B cell (primary cell): ENCODE measurements at regions not wholly inside any gene's neighbourhood (a gene's known extent, or its start where the extent isn't known, plus 50 kb on each side); places are given as distances from the start of the nearest gene placed in this dataset.

Experiments used
- ATAC-seq: fragments of 200-7000 bp; cut with Tn5 transposase; one replicate; pipeline ENCODE4 v1.10.0; 2021; ENCODE audit warnings: low read depth, mild to moderate bottlenecking, moderate number of reproducible peaks, moderate library complexity
- CTCF ChIA-PET: fragments of 350-600 bp; sonication (Branson Sonifier 250); formaldehyde crosslinking; loops from one replicate; lab custom pipeline; 2021; ENCODE audit warnings: antibody characterized with exemption, inconsistent platforms; lab: Charles Lee
- POLR2A ChIA-PET: fragments of 350-600 bp; sonication (Branson Sonifier 250); formaldehyde crosslinking; loops from one replicate; lab custom pipeline; 2021; ENCODE audit warnings: antibody characterized with exemption; lab: Charles Lee
- DNase-seq: peaks from one replicate; pipeline ENCODE4 v3.0.0; 2013
- H2AFZ ChIP-seq: 2 replicates; pipeline ENCODE4 v1.6.1; 2012; ENCODE audit warnings: mild to moderate bottlenecking, low read depth, low read length; ENCODE audit not compliant: insufficient read depth, poor library complexity, severe bottlenecking
- H3K27ac ChIP-seq, 2 donors: 1 replicate in 1 of 2; 2 replicates in 1 of 2; pipeline ENCODE4 v1.5.1; 2012 to 2013; ENCODE audit warnings: low read length in 2 of 2, mild to moderate bottlenecking in 2 of 2, moderate library complexity in 1 of 2
- H3K27me3 ChIP-seq, 4 experiments: fragments of 200-600 bp in 1 of 4; sonication (generic) in 1 of 4; replicated peaks in 1 of 4; 1 replicate in 2 of 4; 2 replicates in 2 of 4; pipeline versions ENCODE4 v1.6.1 to v1.7.0; 2013 to 2016; ENCODE audit warnings: low read length in 3 of 4, mild to moderate bottlenecking in 2 of 4, mixed read lengths in 1 of 4, moderate library complexity in 1 of 4; ENCODE audit not compliant: insufficient read depth in 4 of 4, control insufficient read depth in 3 of 4; ENCODE audit errors: control extremely low read depth in 1 of 4
- H3K36me3 ChIP-seq, 2 experiments: replicated peaks in 1 of 2; 1 replicate in 1 of 2; 2 replicates in 1 of 2; pipeline versions ENCODE4 v1.6.1 to v1.7.1; 2013; ENCODE audit warnings: low read length in 1 of 2; ENCODE audit not compliant: insufficient read depth in 2 of 2, control insufficient read depth in 1 of 2; ENCODE audit errors: control extremely low read depth in 1 of 2, extremely low read depth in 1 of 2
- H3K4me1 ChIP-seq, 2 donors: fragments of 200-600 bp in 1 of 2; sonication (generic) in 1 of 2; 1 replicate in 1 of 2; 2 replicates in 1 of 2; pipeline versions ENCODE4 v1.5.1 to v1.6.1; 2013 to 2017; ENCODE audit warnings: low read length in 2 of 2; ENCODE audit not compliant: control insufficient read depth in 2 of 2, insufficient read depth in 2 of 2
- H3K4me2 ChIP-seq: replicated peaks from 2 replicates; pipeline ENCODE3; 2012; ENCODE audit warnings: mild to moderate bottlenecking, low read depth, low read length; ENCODE audit not compliant: poor library complexity, severe bottlenecking
- H3K4me3 ChIP-seq, 5 experiments: fragments of 200-600 bp in 1 of 5; sonication (generic) in 1 of 5; 1 replicate in 3 of 5; 2 replicates in 2 of 5; pipeline versions ENCODE4 v1.5.1 to v1.7.0; 2011 to 2016; ENCODE audit warnings: low read length in 4 of 5, mild to moderate bottlenecking in 4 of 5, low read depth in 2 of 5, control low read depth in 1 of 5, moderate library complexity in 1 of 5; ENCODE audit not compliant: insufficient read depth in 1 of 5; ENCODE audit errors: control extremely low read depth in 1 of 5, extremely low read depth in 1 of 5
- H3K79me2 ChIP-seq: fragments of 200-600 bp; sonication (generic); one replicate; pipeline ENCODE4 v1.6.0; 2016; ENCODE audit warnings: low read length; ENCODE audit not compliant: control insufficient read depth, insufficient read depth
- H3K9ac ChIP-seq: fragments of 200-600 bp; sonication (generic); 2 replicates; pipeline ENCODE4 v1.6.1; 2017; ENCODE audit warnings: mild to moderate bottlenecking, low read length, moderate library complexity
- H3K9me3 ChIP-seq, 3 donors: one replicate each; pipeline versions ENCODE4 v1.6.1 to v1.7.1; 2013; ENCODE audit warnings: low read length in 2 of 3; ENCODE audit not compliant: control insufficient read depth in 2 of 3, insufficient read depth in 1 of 3; ENCODE audit errors: control extremely low read depth in 1 of 3
- H4K20me1 ChIP-seq: 2 replicates; pipeline ENCODE4 v1.6.0; 2012; ENCODE audit warnings: mild to moderate bottlenecking, low read length; ENCODE audit not compliant: insufficient read depth, control insufficient read depth, poor library complexity, severe bottlenecking
- H3K27ac Mint-ChIP-seq: one replicate; pipeline ENCODE4 v1.8.0; 2021; ENCODE audit warnings: mixed read lengths
- H3K27me3 Mint-ChIP-seq: one replicate; pipeline ENCODE4 v1.8.0; 2021; ENCODE audit warnings: mixed read lengths
- H3K4me1 Mint-ChIP-seq: one replicate; pipeline ENCODE4 v1.8.0; 2021; ENCODE audit warnings: mixed read lengths
- H3K4me3 Mint-ChIP-seq: one replicate; pipeline ENCODE4 v1.8.0; 2021; ENCODE audit warnings: mixed read lengths
- H3K9me3 Mint-ChIP-seq: one replicate; pipeline ENCODE4 v1.8.0; 2022; ENCODE audit warnings: mixed read lengths; ENCODE audit not compliant: insufficient read depth
- EZH2 ChIP-seq: IDR thresholded peaks from 2 replicates; pipeline ENCODE4 v1.6.1; 2012; ENCODE audit warnings: borderline replicate concordance, low read depth, mild to moderate bottlenecking, moderate library complexity, low read length; ENCODE audit not compliant: insufficient read depth, poor library complexity, severe bottlenecking
- WGBS: methylation state at CpG from one replicate; pipeline ENCODE4 v1.1.5; 2013; ENCODE audit warnings: missing lambda C conversion rate; ENCODE audit not compliant: insufficient coverage; 5-methylcytosine and 5-hydroxymethylcytosine counted together
- intact Hi-C: fragments of 100-400 bp; cut with micrococcal nuclease; formaldehyde crosslinking; loops from one replicate; pipeline ENCODE4 v1.10.0; 2022
- TF ChIP-seq, protein P1 (sequence below): fragments of 200-600 bp; IDR thresholded peaks from one replicate; pipeline ENCODE4 v1.8.0; 2022; ENCODE audit warnings: antibody characterized with exemption, mild to moderate bottlenecking

DNA sequence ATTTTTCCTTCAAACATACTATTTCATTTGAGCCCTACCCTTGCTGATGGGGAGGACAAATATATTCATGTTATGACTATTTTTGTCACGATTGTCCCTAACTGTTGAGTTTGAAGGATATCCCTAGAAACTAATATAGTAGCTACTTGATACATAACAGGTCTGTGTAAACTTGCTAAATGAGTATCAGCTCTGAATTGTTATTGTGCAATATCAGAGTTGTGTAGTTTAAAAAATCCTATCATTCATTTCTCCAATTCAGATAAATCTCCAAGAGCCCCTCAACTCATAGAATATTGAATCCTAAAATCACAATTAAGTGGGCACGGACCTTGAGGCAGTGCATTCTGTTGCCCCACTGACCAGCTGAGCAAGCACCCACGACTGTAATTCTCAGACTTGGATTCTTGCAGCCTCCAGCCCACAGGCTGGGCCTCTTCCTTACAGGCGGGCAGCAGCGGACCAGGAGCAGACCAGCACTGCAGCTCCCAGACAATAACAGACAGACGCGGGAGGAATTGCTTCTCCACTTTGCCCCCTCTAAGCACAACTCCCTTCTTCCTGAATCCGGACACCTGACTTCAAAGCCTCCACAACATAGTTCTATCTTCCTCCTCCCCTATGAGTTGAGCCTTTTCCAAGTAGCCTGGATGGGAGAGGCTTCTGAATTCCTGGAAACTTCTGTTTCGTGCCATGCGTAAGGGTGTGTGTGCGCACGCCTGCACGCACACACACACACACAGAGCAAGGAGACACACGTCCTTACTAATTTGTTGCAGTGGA, 337.6 kb upstream of the ARGLU1 start:
- Histone ChIP-seq H3K9ac (no peak overlapping the region), H2AFZ (no peak overlapping the region), H3K4me3 (no peak overlapping the region), H3K4me2 (no peak overlapping the region), H3K79me2 (no peaks in the 10 kb centered on the region), H3K4me1 (no peaks in the 10 kb centered on the region), H3K9me3 (peaks cover 0 to 3% (median 0%) of the 10 kb centered on the region in 3 donors), H3K36me3 (no peaks in the 10 kb centered on the region), H3K27me3 (no peaks in the 10 kb centered on the region), H4K20me1 (no peaks in the 10 kb centered on the region), H3K27ac (no peak overlapping the region)
- CTCF ChIA-PET, result no interaction called here
- ATAC-seq (no peak), DNase-seq (no peak)
- Mint-ChIP-seq H3K4me3 (no peak overlapping the region), H3K9me3 (no peaks in the 10 kb centered on the region), H3K27ac (no peak overlapping the region), H3K27me3 (peaks cover 10% of the 10 kb centered on the region), H3K4me1 (no peaks in the 10 kb centered on the region)
- no peak for TF ChIP-seq EZH2
- TF ChIP-seq, protein P1, sequence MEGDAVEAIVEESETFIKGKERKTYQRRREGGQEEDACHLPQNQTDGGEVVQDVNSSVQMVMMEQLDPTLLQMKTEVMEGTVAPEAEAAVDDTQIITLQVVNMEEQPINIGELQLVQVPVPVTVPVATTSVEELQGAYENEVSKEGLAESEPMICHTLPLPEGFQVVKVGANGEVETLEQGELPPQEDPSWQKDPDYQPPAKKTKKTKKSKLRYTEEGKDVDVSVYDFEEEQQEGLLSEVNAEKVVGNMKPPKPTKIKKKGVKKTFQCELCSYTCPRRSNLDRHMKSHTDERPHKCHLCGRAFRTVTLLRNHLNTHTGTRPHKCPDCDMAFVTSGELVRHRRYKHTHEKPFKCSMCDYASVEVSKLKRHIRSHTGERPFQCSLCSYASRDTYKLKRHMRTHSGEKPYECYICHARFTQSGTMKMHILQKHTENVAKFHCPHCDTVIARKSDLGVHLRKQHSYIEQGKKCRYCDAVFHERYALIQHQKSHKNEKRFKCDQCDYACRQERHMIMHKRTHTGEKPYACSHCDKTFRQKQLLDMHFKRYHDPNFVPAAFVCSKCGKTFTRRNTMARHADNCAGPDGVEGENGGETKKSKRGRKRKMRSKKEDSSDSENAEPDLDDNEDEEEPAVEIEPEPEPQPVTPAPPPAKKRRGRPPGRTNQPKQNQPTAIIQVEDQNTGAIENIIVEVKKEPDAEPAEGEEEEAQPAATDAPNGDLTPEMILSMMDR, result no peak
- POLR2A ChIA-PET, result no interaction called here
- 91% methylated on average over 6 of the region's 14 CpGs for WGBS
- intact Hi-C loops, result no loop called here

DNA sequence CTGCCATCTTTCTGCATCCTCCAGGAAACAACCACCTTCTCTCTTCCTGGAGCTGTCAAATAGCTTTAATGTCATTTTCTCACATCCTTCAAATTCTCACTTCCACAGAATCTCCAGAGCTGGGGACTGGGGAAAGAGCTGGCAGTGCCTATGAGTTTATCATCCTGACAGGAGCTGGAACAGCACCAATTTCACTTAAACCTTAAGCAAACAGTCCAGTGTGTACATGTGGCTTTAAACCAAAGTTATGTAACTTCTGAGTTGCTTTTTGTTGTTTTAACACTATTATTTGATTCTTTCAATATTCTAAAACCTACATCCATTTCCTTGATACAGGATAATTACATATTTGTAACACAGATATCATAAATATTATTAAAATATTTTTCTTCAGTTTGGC, 331.5 kb upstream of the ARGLU1 start:
- Histone ChIP-seq H3K27ac (no peak overlapping the region), H3K9ac (no peak overlapping the region), H3K4me1 (no peaks in the 10 kb centered on the region), H3K36me3 (no peaks in the 10 kb centered on the region), H3K4me3 (no peak overlapping the region), H3K9me3 (no peaks in the 10 kb centered on the region), H4K20me1 (no peaks in the 10 kb centered on the region), H3K79me2 (no peaks in the 10 kb centered on the region), H3K4me2 (no peak overlapping the region), H2AFZ (no peak overlapping the region), H3K27me3 (no peaks in the 10 kb centered on the region)
- Mint-ChIP-seq H3K4me1 (no peaks in the 10 kb centered on the region), H3K9me3 (no peaks in the 10 kb centered on the region), H3K27me3 (no peaks in the 10 kb centered on the region), H3K27ac (no peak overlapping the region), H3K4me3 (no peak overlapping the region)
- intact Hi-C loops, result no loop called here
- TF ChIP-seq, protein P1, result no peak
- TF ChIP-seq EZH2, result no peak
- DNase-seq, result no peak
- ChIA-PET POLR2A (no interaction called here), CTCF (no interaction called here)
- ATAC-seq, result no peak
